ENCODE measurements at regions not wholly inside any gene's neighbourhood (a gene's known extent, or its start where the extent isn't known, plus 50 kb on each side); places are given as distances from the start of the nearest gene placed in this dataset.

DNA sequence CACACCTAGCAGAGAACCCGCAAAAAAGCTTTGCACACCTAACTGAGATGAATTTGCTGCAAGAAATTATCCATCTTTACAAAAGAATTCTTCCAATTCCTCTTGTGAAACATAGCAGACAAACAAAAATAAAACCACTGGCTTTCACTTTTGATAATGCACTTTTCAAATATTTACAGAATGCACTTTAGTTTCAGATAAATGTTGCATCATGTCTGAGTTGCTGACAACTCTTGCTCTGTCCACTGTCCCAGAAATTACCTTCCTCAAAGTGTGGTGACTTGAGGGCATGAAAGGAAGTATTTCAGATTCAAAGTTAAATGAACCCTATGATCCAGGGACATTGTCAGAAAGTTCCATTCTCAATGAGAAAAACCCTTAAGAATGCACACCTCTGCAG, 256.2 kb upstream of the PARD3B start:
- intact Hi-C loops (cut with micrococcal nuclease): no loop called here
- H3K9me3 Mint-ChIP-seq: no peaks in the 10 kb centered on the region
- CTCF ChIA-PET: no interaction called here
- POLR2A ChIA-PET: no interaction called here
- H3K36me3 Mint-ChIP-seq (ENCODE audit: low read depth): no peaks in the 10 kb centered on the region
- peaks cover 12% of the 10 kb centered on the region for H3K27me3 Mint-ChIP-seq
- TF ChIP-seq, protein P1, sequence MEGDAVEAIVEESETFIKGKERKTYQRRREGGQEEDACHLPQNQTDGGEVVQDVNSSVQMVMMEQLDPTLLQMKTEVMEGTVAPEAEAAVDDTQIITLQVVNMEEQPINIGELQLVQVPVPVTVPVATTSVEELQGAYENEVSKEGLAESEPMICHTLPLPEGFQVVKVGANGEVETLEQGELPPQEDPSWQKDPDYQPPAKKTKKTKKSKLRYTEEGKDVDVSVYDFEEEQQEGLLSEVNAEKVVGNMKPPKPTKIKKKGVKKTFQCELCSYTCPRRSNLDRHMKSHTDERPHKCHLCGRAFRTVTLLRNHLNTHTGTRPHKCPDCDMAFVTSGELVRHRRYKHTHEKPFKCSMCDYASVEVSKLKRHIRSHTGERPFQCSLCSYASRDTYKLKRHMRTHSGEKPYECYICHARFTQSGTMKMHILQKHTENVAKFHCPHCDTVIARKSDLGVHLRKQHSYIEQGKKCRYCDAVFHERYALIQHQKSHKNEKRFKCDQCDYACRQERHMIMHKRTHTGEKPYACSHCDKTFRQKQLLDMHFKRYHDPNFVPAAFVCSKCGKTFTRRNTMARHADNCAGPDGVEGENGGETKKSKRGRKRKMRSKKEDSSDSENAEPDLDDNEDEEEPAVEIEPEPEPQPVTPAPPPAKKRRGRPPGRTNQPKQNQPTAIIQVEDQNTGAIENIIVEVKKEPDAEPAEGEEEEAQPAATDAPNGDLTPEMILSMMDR (IDR thresholded peaks at IDR 0.05): no peak
- H3K4me1 Mint-ChIP-seq: no peaks in the 10 kb centered on the region
- DNase-seq (no peak), ATAC-seq (ENCODE audit: low read depth) (no peak)
- no peak overlapping the region for H3K27ac Mint-ChIP-seq
- no peak overlapping the region for H3K4me3 Mint-ChIP-seq

DNA sequence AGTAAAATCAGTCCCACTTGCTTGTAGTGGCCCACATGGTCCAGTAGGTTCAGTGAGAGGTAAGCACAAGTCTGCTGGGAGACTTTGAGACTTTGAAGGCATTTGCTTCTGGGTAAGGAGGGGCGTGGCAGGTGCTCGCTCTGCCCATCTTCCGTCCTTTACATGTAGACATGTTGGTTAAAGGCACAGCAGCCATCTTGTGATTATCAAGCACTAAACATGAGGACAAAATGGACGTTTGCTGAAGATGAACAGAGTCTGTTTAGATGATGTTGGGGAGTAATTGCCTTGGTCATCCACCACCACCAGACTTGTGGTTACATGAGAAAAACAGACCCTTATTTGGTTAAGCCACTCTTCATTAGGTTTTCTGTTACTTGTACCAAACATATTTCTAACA, 252.8 kb upstream of the PARD3B start:
- Mint-ChIP-seq H3K4me1 (no peaks in the 10 kb centered on the region), H3K27me3 (peaks cover 12% of the 10 kb centered on the region)
- TF ChIP-seq, protein P1 (IDR thresholded peaks at IDR 0.05): no peak

DNA sequence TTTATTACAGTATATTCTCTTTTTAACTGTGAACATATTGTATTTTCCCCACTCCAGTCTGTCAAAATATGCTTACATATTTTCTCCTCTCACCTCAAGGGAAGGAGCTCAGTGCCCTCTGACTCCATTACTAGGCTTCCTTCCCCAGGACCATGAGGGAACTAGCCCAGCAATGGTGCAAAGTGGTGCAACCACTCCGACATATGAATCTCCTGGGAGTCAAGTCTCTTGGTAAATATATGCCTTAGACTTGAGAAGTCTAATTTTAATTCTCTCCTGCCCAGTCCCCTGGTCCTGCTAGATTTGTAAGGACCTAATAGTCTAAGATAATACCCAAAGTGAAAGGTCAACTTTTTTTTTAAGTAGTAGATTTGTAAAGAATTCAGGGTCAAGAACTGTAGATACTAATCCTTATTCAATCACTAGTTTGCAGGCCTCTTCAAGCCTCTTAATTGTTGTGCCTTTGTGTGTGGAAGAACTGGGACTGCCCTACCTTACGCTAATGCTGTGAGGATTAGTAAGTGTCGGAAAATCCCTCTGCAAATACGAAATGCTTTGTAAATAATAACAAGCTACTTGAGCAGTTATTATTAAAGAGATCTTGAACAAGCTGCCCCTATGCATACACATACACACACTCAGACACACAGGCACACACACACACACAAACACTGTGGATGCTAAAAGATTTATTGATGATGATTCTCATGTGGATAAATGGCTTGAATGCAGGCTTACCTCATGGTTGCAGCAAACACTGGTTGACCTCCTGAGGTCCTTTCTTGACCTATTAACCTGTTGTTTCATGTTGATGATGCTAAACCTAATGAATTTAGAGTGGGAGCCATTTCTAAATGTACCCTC, 251.2 kb upstream of the PARD3B start:
- ChIA-PET CTCF (no interaction called here), POLR2A (no interaction called here)
- DNase-seq (no peak), ATAC-seq (ENCODE audit: low read depth) (no peak)
- Mint-ChIP-seq H3K4me1 (no peaks in the 10 kb centered on the region), H3K27me3 (peaks cover 7% of the 10 kb centered on the region), H3K4me3 (no peak overlapping the region), H3K36me3 (ENCODE audit: low read depth) (no peaks in the 10 kb centered on the region), H3K9me3 (no peaks in the 10 kb centered on the region), H3K27ac (no peak overlapping the region)
- TF ChIP-seq, protein P1 (IDR thresholded peaks at IDR 0.05): no peak
- intact Hi-C loops (cut with micrococcal nuclease): no loop called here

More for the DNA sequence above, 252.8 kb upstream of the PARD3B start:
- Mint-ChIP-seq H3K36me3 (ENCODE audit: low read depth) (no peaks in the 10 kb centered on the region), H3K27ac (no peak overlapping the region), H3K9me3 (no peaks in the 10 kb centered on the region), H3K4me3 (no peak overlapping the region)
- CTCF ChIA-PET: no interaction called here
- DNase-seq: no peak
- no peak for ATAC-seq (ENCODE audit: low read depth)
- intact Hi-C loops (cut with micrococcal nuclease): no loop called here
- POLR2A ChIA-PET: no interaction called here

DNA sequence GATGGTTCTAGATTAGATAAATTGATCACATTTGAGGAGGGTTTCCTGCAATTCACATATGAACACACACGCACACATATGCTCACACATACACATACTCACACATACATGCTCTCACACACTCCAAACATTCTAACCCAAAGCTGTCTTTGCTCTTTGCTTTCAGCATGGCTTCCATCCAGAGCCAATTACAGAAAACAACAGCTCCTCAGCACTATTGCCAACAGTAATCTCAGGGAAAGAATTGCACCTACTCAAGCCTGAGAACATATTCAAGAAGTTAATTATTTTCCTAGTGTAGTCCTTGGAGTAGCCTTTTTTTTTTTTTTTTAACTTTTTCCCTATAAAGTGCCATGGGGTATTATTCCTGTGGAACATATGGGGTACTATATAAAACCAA, 246.9 kb upstream of the PARD3B start:
- intact Hi-C loops (cut with micrococcal nuclease): no loop called here
- Mint-ChIP-seq H3K4me3 (no peak overlapping the region), H3K27ac (no peak overlapping the region), H3K9me3 (no peaks in the 10 kb centered on the region), H3K36me3 (ENCODE audit: low read depth) (no peaks in the 10 kb centered on the region), H3K4me1 (no peaks in the 10 kb centered on the region), H3K27me3 (no peaks in the 10 kb centered on the region)
- POLR2A ChIA-PET: no interaction called here
- TF ChIP-seq, protein P1 (IDR thresholded peaks at IDR 0.05): no peak
- CTCF ChIA-PET: no interaction called here
- no peak for ATAC-seq (ENCODE audit: low read depth)
- DNase-seq: no peak

DNA sequence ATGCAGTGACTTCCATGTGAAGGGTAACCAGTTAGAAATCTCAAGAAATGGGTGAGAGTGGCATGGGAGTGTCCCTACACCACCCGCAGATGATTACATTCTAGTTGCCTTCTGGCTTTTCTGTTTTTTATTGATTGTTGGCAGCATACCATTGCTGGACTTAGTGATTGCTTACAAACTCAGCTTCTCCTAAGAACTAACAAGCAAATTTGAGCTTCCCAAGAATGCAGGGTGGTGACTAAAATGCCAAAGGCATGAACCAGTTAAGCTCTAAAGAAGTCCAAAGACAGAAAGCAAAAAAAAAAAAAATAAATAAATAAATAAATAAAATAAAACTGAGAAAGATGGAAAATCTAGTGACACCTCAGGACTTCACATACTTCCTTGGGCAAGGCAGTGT, 245.5 kb upstream of the PARD3B start:
- Mint-ChIP-seq H3K27me3 (peaks cover 1% of the 10 kb centered on the region), H3K36me3 (ENCODE audit: low read depth) (no peaks in the 10 kb centered on the region), H3K4me1 (no peaks in the 10 kb centered on the region), H3K9me3 (no peaks in the 10 kb centered on the region), H3K27ac (no peak overlapping the region), H3K4me3 (no peak overlapping the region)
- CTCF ChIA-PET: no interaction called here
- TF ChIP-seq, protein P1 (IDR thresholded peaks at IDR 0.05): no peak
- DNase-seq (no peak), ATAC-seq (ENCODE audit: low read depth) (no peak)
- POLR2A ChIA-PET: no interaction called here
- intact Hi-C loops (cut with micrococcal nuclease): no loop called here
